ENCODE measurements at regions not wholly inside any gene's neighbourhood (a gene's known extent, or its start where the extent isn't known, plus 50 kb on each side); places are given as distances from the start of the nearest gene placed in this dataset.

DNA sequence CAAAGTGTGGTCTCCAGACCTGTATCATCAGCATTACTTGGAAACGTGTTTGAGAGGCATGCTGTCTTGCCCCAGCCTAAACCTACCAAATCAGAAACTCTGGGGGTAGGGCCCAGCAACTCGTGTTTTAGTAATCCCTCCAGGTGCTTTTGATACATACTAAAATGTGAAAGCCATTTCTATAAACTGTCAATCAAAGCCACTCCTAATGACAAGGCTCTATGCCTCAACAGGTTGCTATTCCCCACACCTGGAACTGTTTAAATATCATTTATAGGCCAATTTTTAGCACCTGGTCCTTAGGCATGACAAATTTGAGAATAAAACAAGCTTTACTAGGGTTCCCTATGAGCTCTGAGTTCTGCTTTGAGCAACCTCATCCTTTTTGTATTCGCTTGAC is 158.7 kb upstream of the NR5A2 start:
- no peak for TF ChIP-seq CTCF (IDR thresholded peaks at IDR 0.05)
- no peak for TF ChIP-seq POLR2A (IDR thresholded peaks at IDR 0.05)
